Smooth muscle cell (in vitro differentiated cells): ENCODE measurements at regions not wholly inside any gene's neighbourhood (a gene's known extent, or its start where the extent isn't known, plus 50 kb on each side); places are given as distances from the start of the nearest gene placed in this dataset.

ENCODE experiments used
- DNase-seq: peaks from one replicate; lab custom pipeline; 2025; ENCODE audit not compliant: unreplicated experiment; lab: John Stamatoyannopoulos, UW
- H2AFZ ChIP-seq: fragments of 200-600 bp; sonication (generic); 2 replicates; pipeline ENCODE4 v1.6.0; 2016; ENCODE audit warnings: antibody characterized with exemption, low read depth, mild to moderate bottlenecking
- H3F3A ChIP-seq: fragments of 200-600 bp; sonication (generic); 2 replicates; pipeline ENCODE4 v1.6.0; 2017; ENCODE audit warnings: antibody characterized with exemption, low read depth
- H3K27ac ChIP-seq: fragments of 200-600 bp; sonication (generic); 2 replicates; pipeline ENCODE4 v1.5.1; 2016; ENCODE audit warnings: low read depth, mild to moderate bottlenecking
- H3K27me3 ChIP-seq: fragments of 200-600 bp; sonication (generic); 2 replicates; pipeline ENCODE4 v1.6.1; 2016; ENCODE audit warnings: low read depth, mild to moderate bottlenecking
- H3K36me3 ChIP-seq: fragments of 200-600 bp; sonication (generic); 2 replicates; pipeline ENCODE4 v1.5.1; 2016; ENCODE audit warnings: low read depth
- H3K4me1 ChIP-seq: fragments of 200-600 bp; sonication (generic); 2 replicates; pipeline ENCODE4 v1.5.1; 2016; ENCODE audit warnings: low read depth
- H3K4me2 ChIP-seq: fragments of 200-600 bp; sonication (generic); 2 replicates; pipeline ENCODE4 v1.6.0; 2016; ENCODE audit warnings: mild to moderate bottlenecking
- H3K4me3 ChIP-seq: fragments of 200-600 bp; sonication (generic); 2 replicates; pipeline ENCODE4 v1.5.1; 2016; ENCODE audit warnings: mild to moderate bottlenecking
- H3K79me2 ChIP-seq: fragments of 200-600 bp; sonication (generic); 2 replicates; pipeline ENCODE4 v1.6.0; 2016; ENCODE audit warnings: low read depth, mild to moderate bottlenecking
- H3K9ac ChIP-seq: fragments of 200-600 bp; sonication (generic); 2 replicates; pipeline ENCODE4 v1.6.0; 2016; ENCODE audit warnings: low read depth
- H3K9me3 ChIP-seq: fragments of 200-600 bp; sonication (generic); replicated peaks from 2 replicates; pipeline ENCODE4 v1.5.1; 2016; ENCODE audit warnings: low read depth
- H4K20me1 ChIP-seq: fragments of 200-600 bp; sonication (generic); 2 replicates; pipeline ENCODE4 v1.6.0; 2016; ENCODE audit warnings: low read depth
- CTCF ChIP-seq: fragments of 200-600 bp; sonication (generic); IDR thresholded peaks from 2 replicates; pipeline ENCODE4 v1.5.1; 2017; ENCODE audit warnings: borderline replicate concordance, mild to moderate bottlenecking, antibody characterized with exemption; ENCODE audit not compliant: insufficient read depth, poor library complexity, severe bottlenecking
- WGBS: methylation state at CpG from one replicate; pipeline ENCODE4 v1.1.7; 2016; ENCODE audit warnings: low lambda C conversion rate; 5-methylcytosine and 5-hydroxymethylcytosine counted together

GRCh38 chr14:27435923-27436670 is 838.3 kb upstream of the NOVA1 start:
- Histone ChIP-seq H3F3A (no peaks in the 10 kb centered on the region), H3K9me3 (no peaks in the 10 kb centered on the region), H3K79me2 (no peaks in the 10 kb centered on the region), H3K4me3 (no peak overlapping the region), H2AFZ (no peak overlapping the region), H3K27ac (no peak overlapping the region), H3K4me1 (no peaks in the 10 kb centered on the region), H4K20me1 (no peaks in the 10 kb centered on the region), H3K36me3 (no peaks in the 10 kb centered on the region), H3K27me3 (no peaks in the 10 kb centered on the region), H3K4me2 (no peak overlapping the region), H3K9ac (no peak overlapping the region)
- 88% methylated on average over 3 of the region's 3 CpGs for WGBS
- no peak for DNase-seq
- TF ChIP-seq CTCF: no peak

- Histone ChIP-seq H4K20me1 (no peaks in the 10 kb centered on the region), H3K4me3 (no peak overlapping the region), H3K27me3 (no peaks in the 10 kb centered on the region), H3K4me2 (no peak overlapping the region), H3K4me1 (no peaks in the 10 kb centered on the region), H3K79me2 (no peaks in the 10 kb centered on the region), H2AFZ (no peak overlapping the region), H3K27ac (no peak overlapping the region), H3K9me3 (no peaks in the 10 kb centered on the region), H3K36me3 (no peaks in the 10 kb centered on the region), H3F3A (no peaks in the 10 kb centered on the region), H3K9ac (no peak overlapping the region)
- no peak for DNase-seq
- TF ChIP-seq CTCF: no peak
These were observed 886.8 kb upstream of the NOVA1 start for GRCh38 chr14:27484633-27485032.

GRCh38 chr14:27485193-27485592 is 887.4 kb upstream of the NOVA1 start:
- H3K9ac ChIP-seq: no peak overlapping the region
- no peaks in the 10 kb centered on the region for H3K4me1 ChIP-seq
- H3K36me3 ChIP-seq: no peaks in the 10 kb centered on the region
- no peak overlapping the region for H3K4me3 ChIP-seq
- H3K27ac ChIP-seq: no peak overlapping the region
- H3K79me2 ChIP-seq: no peaks in the 10 kb centered on the region
- H4K20me1 ChIP-seq: no peaks in the 10 kb centered on the region
- H3F3A ChIP-seq: no peaks in the 10 kb centered on the region
- no peak for TF ChIP-seq CTCF
- DNase-seq: no peak
- H3K27me3 ChIP-seq: no peaks in the 10 kb centered on the region
- H3K9me3 ChIP-seq: no peaks in the 10 kb centered on the region
- H3K4me2 ChIP-seq: no peak overlapping the region
- no peak overlapping the region for H2AFZ ChIP-seq

GRCh38 chr14:27506272-27506671 is 908.4 kb upstream of the NOVA1 start:
- H3F3A ChIP-seq: no peaks in the 10 kb centered on the region
- no peaks in the 10 kb centered on the region for H3K4me1 ChIP-seq
- no peaks in the 10 kb centered on the region for H3K36me3 ChIP-seq
- no peak for DNase-seq
- no peak overlapping the region for H3K9ac ChIP-seq
- TF ChIP-seq CTCF: no peak
- WGBS: 100% methylated on average over 1 of the region's 1 CpG
- no peak overlapping the region for H3K4me2 ChIP-seq
- H2AFZ ChIP-seq: no peak overlapping the region
- no peak overlapping the region for H3K4me3 ChIP-seq
- no peak overlapping the region for H3K27ac ChIP-seq
- no peaks in the 10 kb centered on the region for H3K9me3 ChIP-seq
- H4K20me1 ChIP-seq: no peaks in the 10 kb centered on the region
- H3K79me2 ChIP-seq: no peaks in the 10 kb centered on the region
- no peaks in the 10 kb centered on the region for H3K27me3 ChIP-seq
